Osteoblast (primary cell): ENCODE measurements at regions not wholly inside any gene's neighbourhood (a gene's known extent, or its start where the extent isn't known, plus 50 kb on each side); places are given as distances from the start of the nearest gene placed in this dataset.

Source experiments
- DNase-seq: peaks from one replicate; pipeline ENCODE4 v3.0.0; 2011; ENCODE audit warnings: low spot score, mixed read lengths; ENCODE audit not compliant: insufficient read length; ENCODE audit errors: missing footprints
- H2AFZ ChIP-seq: 2 replicates; pipeline ENCODE4 v1.6.0; 2011; ENCODE audit warnings: mild to moderate bottlenecking, low read length
- H3K27ac ChIP-seq: 2 replicates; pipeline ENCODE4 v1.5.1; 2011; ENCODE audit warnings: mild to moderate bottlenecking, low read depth, low read length, moderate library complexity
- H3K27me3 ChIP-seq: 2 replicates; pipeline ENCODE4 v1.6.0; 2012; ENCODE audit warnings: mild to moderate bottlenecking, control low read depth, inconsistent platforms, low read length, moderate library complexity; ENCODE audit not compliant: insufficient read depth
- H3K36me3 ChIP-seq: 2 replicates; pipeline ENCODE4 v1.5.1; 2011; ENCODE audit warnings: mild to moderate bottlenecking, low read length, control low read depth, moderate library complexity; ENCODE audit not compliant: insufficient read depth
- H3K4me1 ChIP-seq: 2 replicates; pipeline ENCODE4 v1.5.1; 2011; ENCODE audit warnings: mild to moderate bottlenecking, low read length, control low read depth, moderate library complexity; ENCODE audit not compliant: insufficient read depth
- H3K4me2 ChIP-seq: 2 replicates; pipeline ENCODE4 v1.6.0; 2011; ENCODE audit warnings: mild to moderate bottlenecking, low read length; ENCODE audit not compliant: insufficient read depth
- H3K4me3 ChIP-seq: fragments of 200-600 bp; sonication (generic); 3 replicates; pipeline ENCODE4 v1.5.1; 2012; ENCODE audit warnings: mild to moderate bottlenecking, low read length, inconsistent platforms; ENCODE audit not compliant: insufficient read depth
- H3K79me2 ChIP-seq: 2 replicates; pipeline ENCODE4 v1.6.0; 2012; ENCODE audit warnings: mild to moderate bottlenecking, low read length, control low read depth, inconsistent platforms; ENCODE audit not compliant: insufficient read depth
- H3K9me3 ChIP-seq: 2 replicates; pipeline ENCODE4 v1.5.1; 2011; ENCODE audit warnings: low read depth, low read length, control low read depth
- H4K20me1 ChIP-seq: 2 replicates; pipeline ENCODE4 v1.6.0; 2012; ENCODE audit warnings: mild to moderate bottlenecking, low read length, control low read depth; ENCODE audit not compliant: insufficient read depth
- TF ChIP-seq, protein P1 (sequence below): IDR thresholded peaks from 2 replicates; pipeline ENCODE4 v1.5.1; 2011; ENCODE audit warnings: mild to moderate bottlenecking, low read depth, low read length, moderate library complexity; ENCODE audit errors: extremely low read depth

DNA sequence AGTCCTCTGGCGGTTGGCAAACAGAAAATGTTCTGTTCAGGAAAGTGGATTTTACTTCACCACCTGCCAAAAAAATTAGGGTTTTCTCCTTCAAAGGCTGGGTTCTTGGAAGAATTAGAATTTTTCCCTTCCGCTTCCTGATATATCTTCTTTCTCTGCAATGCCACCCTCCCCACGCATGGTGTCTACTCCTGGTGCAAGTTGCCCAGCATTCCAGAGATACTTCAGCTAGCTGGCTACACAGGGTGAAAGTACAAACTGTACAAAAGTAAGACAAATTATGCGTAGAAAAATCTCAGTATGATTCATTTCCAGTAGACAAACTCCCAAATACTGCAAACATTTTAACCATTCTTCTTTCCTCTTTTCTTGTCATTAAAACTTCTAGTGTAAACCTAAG lies 430.1 kb upstream of the ESRRG start:
- Histone ChIP-seq H3K4me2 (no peak overlapping the region), H3K27me3 (no peaks in the 10 kb centered on the region), H3K36me3 (no peaks in the 10 kb centered on the region), H3K4me1 (no peaks in the 10 kb centered on the region), H3K9me3 (no peaks in the 10 kb centered on the region), H3K4me3 (no peak overlapping the region), H3K27ac (no peak overlapping the region), H2AFZ (no peak overlapping the region), H3K79me2 (no peaks in the 10 kb centered on the region), H4K20me1 (no peaks in the 10 kb centered on the region)
- DNase-seq = peak; percentile 3
- TF ChIP-seq, protein P1, sequence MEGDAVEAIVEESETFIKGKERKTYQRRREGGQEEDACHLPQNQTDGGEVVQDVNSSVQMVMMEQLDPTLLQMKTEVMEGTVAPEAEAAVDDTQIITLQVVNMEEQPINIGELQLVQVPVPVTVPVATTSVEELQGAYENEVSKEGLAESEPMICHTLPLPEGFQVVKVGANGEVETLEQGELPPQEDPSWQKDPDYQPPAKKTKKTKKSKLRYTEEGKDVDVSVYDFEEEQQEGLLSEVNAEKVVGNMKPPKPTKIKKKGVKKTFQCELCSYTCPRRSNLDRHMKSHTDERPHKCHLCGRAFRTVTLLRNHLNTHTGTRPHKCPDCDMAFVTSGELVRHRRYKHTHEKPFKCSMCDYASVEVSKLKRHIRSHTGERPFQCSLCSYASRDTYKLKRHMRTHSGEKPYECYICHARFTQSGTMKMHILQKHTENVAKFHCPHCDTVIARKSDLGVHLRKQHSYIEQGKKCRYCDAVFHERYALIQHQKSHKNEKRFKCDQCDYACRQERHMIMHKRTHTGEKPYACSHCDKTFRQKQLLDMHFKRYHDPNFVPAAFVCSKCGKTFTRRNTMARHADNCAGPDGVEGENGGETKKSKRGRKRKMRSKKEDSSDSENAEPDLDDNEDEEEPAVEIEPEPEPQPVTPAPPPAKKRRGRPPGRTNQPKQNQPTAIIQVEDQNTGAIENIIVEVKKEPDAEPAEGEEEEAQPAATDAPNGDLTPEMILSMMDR = no peak

DNA sequence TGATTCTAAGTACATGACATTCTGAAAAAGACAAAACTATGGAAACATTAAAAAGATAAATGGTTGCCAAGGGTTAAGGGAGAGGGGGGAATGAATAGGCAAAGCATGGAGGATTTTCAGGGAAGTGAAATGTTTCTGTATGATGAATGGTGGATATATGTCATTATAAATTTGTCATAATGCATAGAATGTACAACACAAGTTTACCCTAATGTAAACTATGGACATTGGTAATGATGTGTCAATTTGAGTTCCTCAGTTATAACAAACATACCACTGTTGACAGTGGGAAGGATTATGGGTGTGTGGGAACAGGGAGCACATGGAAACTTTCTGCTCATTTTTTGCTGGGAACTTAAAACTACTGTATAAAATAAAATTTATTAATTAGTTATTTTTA lies 427.1 kb upstream of the ESRRG start:
- TF ChIP-seq, protein P1 = no peak
- H3K79me2 ChIP-seq = no peaks in the 10 kb centered on the region
- H4K20me1 ChIP-seq = no peaks in the 10 kb centered on the region
- DNase-seq = no peak
- no peaks in the 10 kb centered on the region for H3K27me3 ChIP-seq
- H3K4me2 ChIP-seq = no peak overlapping the region
- no peak overlapping the region for H3K4me3 ChIP-seq
- no peak overlapping the region for H3K27ac ChIP-seq
- H3K9me3 ChIP-seq = no peaks in the 10 kb centered on the region
- H2AFZ ChIP-seq = no peak overlapping the region
- no peaks in the 10 kb centered on the region for H3K36me3 ChIP-seq
- no peaks in the 10 kb centered on the region for H3K4me1 ChIP-seq

DNA sequence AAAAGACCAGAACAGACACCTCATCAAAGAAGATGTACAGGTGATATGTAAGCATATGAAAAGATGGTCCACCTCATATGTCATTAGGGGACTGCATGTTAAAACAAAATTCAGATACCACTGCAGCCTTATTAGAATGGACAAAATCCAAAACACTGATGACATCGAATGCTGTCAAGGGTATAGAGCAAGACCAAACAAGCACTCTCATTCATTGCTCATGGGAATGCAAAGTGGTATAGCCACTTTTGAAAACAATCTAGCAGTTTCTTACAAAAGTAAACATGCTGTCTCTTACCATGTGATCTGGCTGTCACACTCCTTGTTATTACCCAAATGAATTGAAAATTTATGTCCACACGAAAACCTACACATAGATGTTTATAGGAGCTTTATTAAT lies 426.6 kb upstream of the ESRRG start:
- Histone ChIP-seq H3K4me3 (no peak overlapping the region), H4K20me1 (no peaks in the 10 kb centered on the region), H3K36me3 (no peaks in the 10 kb centered on the region), H3K27me3 (no peaks in the 10 kb centered on the region), H3K79me2 (no peaks in the 10 kb centered on the region), H3K27ac (no peak overlapping the region), H2AFZ (no peak overlapping the region), H3K4me1 (no peaks in the 10 kb centered on the region), H3K4me2 (no peak overlapping the region), H3K9me3 (no peaks in the 10 kb centered on the region)
- no peak for DNase-seq
- TF ChIP-seq, protein P1 = no peak

DNA sequence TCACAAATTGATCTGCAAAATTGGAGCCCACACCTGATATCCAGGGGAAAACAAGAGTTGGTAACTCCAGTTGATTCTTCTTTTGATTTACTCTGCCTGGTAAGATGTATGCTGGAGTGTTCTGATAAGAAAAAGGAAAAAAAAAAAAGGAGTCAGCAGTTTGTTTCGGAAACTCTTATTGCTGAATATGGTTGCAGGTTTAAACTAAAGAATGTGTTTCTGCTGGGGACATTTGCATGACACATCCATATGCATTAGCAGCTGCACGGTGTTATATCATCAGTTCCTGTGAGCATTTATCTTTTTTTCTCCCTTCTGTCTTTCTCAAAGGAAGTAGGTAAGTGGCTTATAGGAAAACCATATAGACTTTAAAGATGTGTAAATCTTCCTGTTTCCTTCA lies 418.5 kb upstream of the ESRRG start:
- H3K4me3 ChIP-seq = no peak overlapping the region
- H3K9me3 ChIP-seq = no peaks in the 10 kb centered on the region
- H2AFZ ChIP-seq = no peak overlapping the region
- H3K4me1 ChIP-seq = no peaks in the 10 kb centered on the region
- H3K79me2 ChIP-seq = no peaks in the 10 kb centered on the region
- H3K27me3 ChIP-seq = peaks cover 21% of the 10 kb centered on the region
- TF ChIP-seq, protein P1 = no peak
- H3K4me2 ChIP-seq = no peak overlapping the region
- no peak overlapping the region for H3K27ac ChIP-seq
- no peaks in the 10 kb centered on the region for H3K36me3 ChIP-seq
- no peak for DNase-seq
- H4K20me1 ChIP-seq = no peaks in the 10 kb centered on the region
